ENCODE measurements at regions not wholly inside any gene's neighbourhood (a gene's known extent, or its start where the extent isn't known, plus 50 kb on each side); places are given as distances from the start of the nearest gene placed in this dataset.

DNA sequence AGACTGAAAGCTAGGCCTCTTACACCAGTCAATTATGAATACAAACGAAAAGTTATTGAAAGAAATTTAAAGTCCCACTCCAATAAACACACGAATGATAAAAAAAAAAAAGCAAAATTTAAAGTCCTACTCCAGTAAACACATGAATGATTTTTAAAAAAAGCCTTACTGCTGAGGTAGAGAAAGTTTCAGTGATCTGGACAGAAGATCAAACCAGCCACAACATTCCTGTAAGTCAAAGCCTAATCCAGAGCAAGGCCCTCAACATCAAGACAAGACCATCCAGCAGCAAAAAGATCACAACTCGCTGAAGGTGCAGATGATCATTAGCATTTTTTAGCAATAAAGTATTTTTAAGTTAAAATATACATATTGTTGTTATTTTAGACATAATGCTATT, 95.6 kb upstream of the LIPC start:
- TF ChIP-seq, protein P1, sequence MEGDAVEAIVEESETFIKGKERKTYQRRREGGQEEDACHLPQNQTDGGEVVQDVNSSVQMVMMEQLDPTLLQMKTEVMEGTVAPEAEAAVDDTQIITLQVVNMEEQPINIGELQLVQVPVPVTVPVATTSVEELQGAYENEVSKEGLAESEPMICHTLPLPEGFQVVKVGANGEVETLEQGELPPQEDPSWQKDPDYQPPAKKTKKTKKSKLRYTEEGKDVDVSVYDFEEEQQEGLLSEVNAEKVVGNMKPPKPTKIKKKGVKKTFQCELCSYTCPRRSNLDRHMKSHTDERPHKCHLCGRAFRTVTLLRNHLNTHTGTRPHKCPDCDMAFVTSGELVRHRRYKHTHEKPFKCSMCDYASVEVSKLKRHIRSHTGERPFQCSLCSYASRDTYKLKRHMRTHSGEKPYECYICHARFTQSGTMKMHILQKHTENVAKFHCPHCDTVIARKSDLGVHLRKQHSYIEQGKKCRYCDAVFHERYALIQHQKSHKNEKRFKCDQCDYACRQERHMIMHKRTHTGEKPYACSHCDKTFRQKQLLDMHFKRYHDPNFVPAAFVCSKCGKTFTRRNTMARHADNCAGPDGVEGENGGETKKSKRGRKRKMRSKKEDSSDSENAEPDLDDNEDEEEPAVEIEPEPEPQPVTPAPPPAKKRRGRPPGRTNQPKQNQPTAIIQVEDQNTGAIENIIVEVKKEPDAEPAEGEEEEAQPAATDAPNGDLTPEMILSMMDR (IDR thresholded peaks at IDR 0.05), result no peak
- TF ChIP-seq POLR2A (IDR thresholded peaks at IDR 0.05) (no peak), EP300 (IDR thresholded peaks at IDR 0.05) (no peak)

Measured in ovary (tissue), 3 donors.